ENCODE measurements at regions not wholly inside any gene's neighbourhood (a gene's known extent, or its start where the extent isn't known, plus 50 kb on each side); places are given as distances from the start of the nearest gene placed in this dataset.

- TF ChIP-seq MAX (IDR thresholded peaks at IDR 0.05; ENCODE audit: low read depth, low read length): no peak
- TF ChIP-seq CTCF (IDR thresholded peaks at IDR 0.05; ENCODE audit: low read depth, low read length): no peak
- no peak for TF ChIP-seq POLR2A (IDR thresholded peaks at IDR 0.05; ENCODE audit: extremely low read depth, insufficient read length)
- TF ChIP-seq MYC (IDR thresholded peaks at IDR 0.05; ENCODE audit: low read depth, low read length): no peak
Measured at GRCh38 chr14:98733536-98733935, 538.5 kb downstream of the BCL11B start.

Data from NB4 (cell line).